HepG2 (cell line): ENCODE measurements at regions not wholly inside any gene's neighbourhood (a gene's known extent, or its start where the extent isn't known, plus 50 kb on each side); places are given as distances from the start of the nearest gene placed in this dataset.
A peak's percentile ranks its signal among the peaks of the same experiment; 100 is the strongest.

Source experiments
- ATAC-seq: fragments of 200-7000 bp; cut with Tn5 transposase; 3 replicates; pipeline ENCODE4 v1.9.1; 2020; ENCODE audit warnings: mild to moderate bottlenecking, moderate library complexity
- BruUV-seq: library from RNA; stranded (reverse); fragments of 400-500 nt; replicated peaks from 2 replicates; lab custom pipeline; 2021; lab: Mats Ljungman, UMichigan
- CTCF ChIA-PET: fragments of 300-600 bp; formaldehyde crosslinking; extraction: SDS; loops from one replicate; lab custom pipeline; 2021; ENCODE audit warnings: low total read pairs, inconsistent platforms, low intra/inter-chr PET ratio; lab: Yijun Ruan, JAX
- POLR2A ChIA-PET: fragments of 350-600 bp; sonication (Branson Sonifier 250); formaldehyde crosslinking; loops from one replicate; lab custom pipeline; 2020; ENCODE audit warnings: antibody characterized with exemption, inconsistent platforms; lab: Yijun Ruan, JAX
- DNase-seq: peaks from one replicate; pipeline ENCODE4 v3.0.0-alpha.2; 2015; ENCODE audit warnings: low spot score
- FAIRE-seq: peaks from 3 replicates; lab custom pipeline; 2011; peaks lifted over from hg19 to GRCh38; lab: Jason Lieb, UNC
- H2AFZ ChIP-seq: one replicate; pipeline ENCODE4 v1.6.1; 2011; ENCODE audit warnings: low read length, inconsistent platforms
- H3K27ac ChIP-seq: fragments of 300-600 bp; 3 replicates; pipeline ENCODE4 v1.8.0; 2011; ENCODE audit warnings: mixed run types, mild to moderate bottlenecking, mixed read lengths, low read length, inconsistent platforms; ENCODE audit not compliant: insufficient read depth; ENCODE audit errors: extremely low read length
- H3K27me3 ChIP-seq, 2 experiments: fragments of 200-600 bp in 1 of 2; 2 replicates in 1 of 2; 3 replicates in 1 of 2; pipeline versions ENCODE4 v1.6.0 to v1.8.0; 2011; ENCODE audit warnings: low read length in 2 of 2, mild to moderate bottlenecking in 2 of 2, moderate library complexity in 2 of 2, inconsistent platforms in 1 of 2; ENCODE audit not compliant: insufficient read depth in 2 of 2, control insufficient read depth in 1 of 2
- H3K36me3 ChIP-seq, 2 experiments: fragments of 200-600 bp in 1 of 2; replicated peaks in 1 of 2; 2 replicates in 1 of 2; 3 replicates in 1 of 2; pipeline versions ENCODE4 v1.5.1 to v1.8.0; 2011; ENCODE audit warnings: low read length in 2 of 2, inconsistent platforms in 1 of 2; ENCODE audit not compliant: insufficient read depth in 2 of 2, control insufficient read depth in 1 of 2
- H3K4me1 ChIP-seq: 2 replicates; pipeline ENCODE4 v1.5.1; 2012; ENCODE audit warnings: low read length, inconsistent platforms; ENCODE audit not compliant: insufficient read depth
- H3K4me2 ChIP-seq: 2 replicates; pipeline ENCODE4 v1.6.0; 2011; ENCODE audit warnings: low read depth, low read length, inconsistent platforms
- H3K4me3 ChIP-seq, 3 experiments: fragments of 200-600 bp in 1 of 3; sonication (generic), shearing (Covaris generic) in 1 of 3; replicated peaks in 1 of 3; 2 replicates each; pipeline ENCODE4 v1.5.1; 2011 to 2016; ENCODE audit warnings: low read length in 3 of 3, inconsistent platforms in 2 of 3, low read depth in 2 of 3, mild to moderate bottlenecking in 2 of 3, control low read depth in 1 of 3, mixed read lengths in 1 of 3; ENCODE audit not compliant: insufficient read depth in 1 of 3
- H3K79me2 ChIP-seq: one replicate; pipeline ENCODE4 v1.6.1; 2011; ENCODE audit warnings: low read length, inconsistent platforms; ENCODE audit not compliant: insufficient read depth
- H3K9ac ChIP-seq: 2 replicates; pipeline ENCODE4 v1.6.0; 2011; ENCODE audit warnings: mild to moderate bottlenecking, low read depth, low read length, inconsistent platforms; ENCODE audit not compliant: insufficient read depth
- H3K9me3 ChIP-seq: 2 replicates; pipeline ENCODE4 v1.5.1; 2012; ENCODE audit warnings: mild to moderate bottlenecking, low read length
- H4K20me1 ChIP-seq: 2 replicates; pipeline ENCODE4 v1.6.0; 2011; ENCODE audit warnings: inconsistent platforms, mild to moderate bottlenecking, low read length, moderate library complexity; ENCODE audit not compliant: insufficient read depth
- CCDC6 ChIP-seq: sonication (generic); formaldehyde crosslinking; IDR thresholded peaks from 2 replicates; pipeline ENCODE4 v1.8.1; 2022; ENCODE audit warnings: mild to moderate bottlenecking, missing genetic modification reagents, moderate library complexity
- HNF1A ChIP-seq, 2 experiments: sonication (generic) in 1 of 2; formaldehyde crosslinking in 1 of 2; IDR thresholded peaks; 2 replicates each; pipeline versions ENCODE4 v1.4.0 to v1.6.1; 2016 to 2020; ENCODE audit warnings: borderline replicate concordance in 1 of 2, low read depth in 1 of 2, mild to moderate bottlenecking in 1 of 2, missing genetic modification reagents in 1 of 2
- HNF4A ChIP-seq: sonication (generic); formaldehyde crosslinking; IDR thresholded peaks from 2 replicates; pipeline ENCODE4 v1.4.0; 2020; ENCODE audit warnings: missing genetic modification reagents
- HOMEZ ChIP-seq: IDR thresholded peaks from 2 replicates; pipeline ENCODE4 v1.6.1; 2016; ENCODE audit warnings: low read depth
- MAFF ChIP-seq: IDR thresholded peaks from 2 replicates; pipeline ENCODE4 v1.6.1; 2011; ENCODE audit warnings: low read depth, low read length, improper control_type of control experiment
- MAFK ChIP-seq, 2 experiments: IDR thresholded peaks in 1 of 2; conservative IDR thresholded peaks in 1 of 2; 2 replicates each; pipeline ENCODE4 v1.6.1; 2011; ENCODE audit warnings: improper control_type of control experiment in 2 of 2, low read length in 2 of 2
- ZNF343 ChIP-seq: sonication (generic); formaldehyde crosslinking; IDR thresholded peaks from 2 replicates; pipeline ENCODE4 v1.4.0; 2020; ENCODE audit warnings: mild to moderate bottlenecking, missing genetic modification reagents
- ZNF468 ChIP-seq: sonication (generic); formaldehyde crosslinking; IDR thresholded peaks from 2 replicates; pipeline ENCODE4 v1.8.0; 2022; ENCODE audit warnings: mild to moderate bottlenecking, moderate library complexity, missing genetic modification reagents
- ZNF530 ChIP-seq: sonication (generic); formaldehyde crosslinking; IDR thresholded peaks from 2 replicates; pipeline ENCODE4 v1.5.0; 2020; ENCODE audit warnings: low read depth, mild to moderate bottlenecking, missing genetic modification reagents
- ZNF761 ChIP-seq: sonication (generic); formaldehyde crosslinking; conservative IDR thresholded peaks from 2 replicates; pipeline ENCODE4 v1.4.0; 2020; ENCODE audit warnings: mild to moderate bottlenecking, missing genetic modification reagents
- WGBS: methylation state at CpG from one replicate; pipeline ENCODE4 v1.1.6; 2017; ENCODE audit warnings: low lambda C conversion rate; 5-methylcytosine and 5-hydroxymethylcytosine counted together
- in situ Hi-C: cut with HindIII; loops from 2 replicates; pipeline ENCODE4 v1.10.0; 2017; ENCODE audit warnings: low pct_unique_long_range_greater_than_20kb; ENCODE audit not compliant: extremely low pct_ligation_motif_present
- intact Hi-C: fragments of 100-400 bp; cut with micrococcal nuclease; formaldehyde crosslinking; loops from one replicate; pipeline ENCODE4 v1.10.0; 2022; ENCODE audit not compliant: unreplicated experiment

- TF ChIP-seq HNF1A (IDR thresholded peaks at IDR 0.05; ENCODE audit: low read depth) (no peak), HNF1A (CRISPR knock-in tag; IDR thresholded peaks at IDR 0.05; ENCODE audit: borderline replicate concordance) (no peak), ZNF468 (CRISPR knock-in tag) (no peak)
These were observed 604.0 kb upstream of the ANO3 start (continued) for GRCh38 chr11:25727944-25728343.

GRCh38 chr11:25730230-25730629, 601.7 kb upstream of the ANO3 start:
- ATAC-seq (no peak), FAIRE-seq (no peak), DNase-seq (no peak)
- no TSS peak for BruUV-seq
- 25% methylated on average over 2 of the region's 2 CpGs for WGBS
- TF ChIP-seq HOMEZ (CRISPR knock-in tag) (no peak), ZNF761 (CRISPR knock-in tag) (no peak), HNF4A (CRISPR knock-in tag) (no peak), MAFF (0 out of 2 replicates have a peak, but pooled peaks have one; percentile 34), MAFK (conservative IDR thresholded peaks at IDR 0.05 in 1 of 2, IDR thresholded peaks at IDR 0.05 in 1 of 2; ENCODE audit: low read length in 2 of 2) (peak; percentile 12 to 69; a peak in 3 of 4 replicates), ZNF530 (CRISPR knock-in tag) (no peak), CCDC6 (CRISPR knock-in tag) (no peak), ZNF343 (CRISPR knock-in tag) (no peak)
- H3K9ac ChIP-seq: no peak overlapping the region
- no peaks in the 10 kb centered on the region for H3K27me3 ChIP-seq
- H3K4me3 ChIP-seq: no peak overlapping the region
- H3K9me3 ChIP-seq: peaks cover 17% of the 10 kb centered on the region; the same call in 1 of the 2 replicates
- H3K4me2 ChIP-seq: no peak overlapping the region
- H3K27ac ChIP-seq: no peak overlapping the region
- no peak overlapping the region for H2AFZ ChIP-seq
- intact Hi-C loops: no loop called here
- no peaks in the 10 kb centered on the region for H4K20me1 ChIP-seq
- no peaks in the 10 kb centered on the region for H3K79me2 ChIP-seq
- in situ Hi-C loops: no loop called here
- CTCF ChIA-PET: no interaction called here
- POLR2A ChIA-PET: no interaction called here
- no peaks in the 10 kb centered on the region for H3K4me1 ChIP-seq
- no peaks in the 10 kb centered on the region for H3K36me3 ChIP-seq
